ENCODE measurements at regions not wholly inside any gene's neighbourhood (a gene's known extent, or its start where the extent isn't known, plus 50 kb on each side); places are given as distances from the start of the nearest gene placed in this dataset.

- CTCF ChIA-PET, result interaction anchor here (0.9 kb wide), 1 partner anchor 147 kb away, joined by 4 read pairs; no protein-coding TSS in a partner anchor
- BruUV-seq (replicated peaks), result no TSS peak
These were observed 285.9 kb downstream of the RNF144A start for GRCh38 chr2:7203056-7203467.

More at GRCh38 chr2:7203056-7203467, 285.9 kb downstream of the RNF144A start:
- ATAC-seq (peak; percentile 71), DNase-seq (ENCODE audit: low read depth, low spot score) (peak; percentile 24)
- Histone ChIP-seq H3K9me3 (ENCODE audit: control insufficient read depth in 1 of 2, insufficient read depth in 1 of 2, low read depth in 1 of 2, low read length in 2 of 2) (no peaks in the 10 kb centered on the region), H3K4me1 (ENCODE audit: control insufficient read depth in 1 of 2, insufficient read depth in 2 of 2, low read length in 2 of 2) (no peaks in the 10 kb centered on the region), H3K9ac (ENCODE audit: low read length) (no peak overlapping the region), H3K4me2 (ENCODE audit: low read length) (no peak overlapping the region), H3K36me3 (ENCODE audit: control insufficient read depth in 1 of 2, insufficient read depth in 2 of 2, low read length in 2 of 2) (no peaks in the 10 kb centered on the region), H3K27ac (ENCODE audit: low read depth, low read length) (no peak overlapping the region), H4K20me1 (ENCODE audit: insufficient read depth) (no peaks in the 10 kb centered on the region), H2AFZ (ENCODE audit: low read depth, low read length, poor library complexity, severe bottlenecking) (no peak overlapping the region), H3K79me2 (ENCODE audit: insufficient read depth, low read length) (no peaks in the 10 kb centered on the region), H3K27me3 (ENCODE audit: insufficient read depth, low read length) (no peaks in the 10 kb centered on the region), H3K9me2 (ENCODE audit: insufficient read depth) (no peaks in the 10 kb centered on the region), H3K4me3 (replicated peaks in 1 of 2; ENCODE audit: low read depth in 1 of 2, low read length in 2 of 2) (no peak overlapping the region)
- intact Hi-C loops (cut with micrococcal nuclease), result loop anchor here (2.0 to 10.0 kb wide), 4 partner anchors 176 to 1932 kb away; no protein-coding TSS in a partner anchor
- TF ChIP-seq CTCF (IDR thresholded peaks at IDR 0.05 in 2 of 3, conservative IDR thresholded peaks at IDR 0.05 in 1 of 3; ENCODE audit: borderline replicate concordance in 1 of 3, insufficient read depth in 1 of 3, low read depth in 2 of 3, low read length in 2 of 3) (peak; percentile 52 to 96 (median 77); a peak in 5 of 6 replicates), ELF1 (IDR thresholded peaks at IDR 0.05; ENCODE audit: borderline replicate concordance, low read depth) (no peak), EZH2 (IDR thresholded peaks at IDR 0.05) (no peak), SIN3A (IDR thresholded peaks at IDR 0.05; ENCODE audit: low read depth) (no peak), RAD21 (IDR thresholded peaks at IDR 0.05; ENCODE audit: low read depth) (peak; percentile 73), TCF7L2 (IDR thresholded peaks at IDR 0.05; ENCODE audit: borderline replicate concordance, extremely low read depth, insufficient read depth, insufficient read length) (no peak)
- ChIA-PET POLR2A (no interaction called here), RAD21 (ENCODE audit: low non-redundant PET in 1 of 2, low total read pairs in 2 of 2, uncharacterized antibody in 2 of 2, unreplicated experiment in 2 of 2) (no interaction called here)
